ENCODE measurements at regions not wholly inside any gene's neighbourhood (a gene's known extent, or its start where the extent isn't known, plus 50 kb on each side); places are given as distances from the start of the nearest gene placed in this dataset.

GRCh38 chr11:10986006-10986405 is 128.2 kb upstream of the ZBED5 start:
- no peak overlapping the region for H3K27ac ChIP-seq
- TF ChIP-seq POLR2AphosphoS5 (IDR thresholded peaks at IDR 0.05): no peak
- TF ChIP-seq POLR2A (IDR thresholded peaks at IDR 0.05): no peak
- TF ChIP-seq, protein P1, sequence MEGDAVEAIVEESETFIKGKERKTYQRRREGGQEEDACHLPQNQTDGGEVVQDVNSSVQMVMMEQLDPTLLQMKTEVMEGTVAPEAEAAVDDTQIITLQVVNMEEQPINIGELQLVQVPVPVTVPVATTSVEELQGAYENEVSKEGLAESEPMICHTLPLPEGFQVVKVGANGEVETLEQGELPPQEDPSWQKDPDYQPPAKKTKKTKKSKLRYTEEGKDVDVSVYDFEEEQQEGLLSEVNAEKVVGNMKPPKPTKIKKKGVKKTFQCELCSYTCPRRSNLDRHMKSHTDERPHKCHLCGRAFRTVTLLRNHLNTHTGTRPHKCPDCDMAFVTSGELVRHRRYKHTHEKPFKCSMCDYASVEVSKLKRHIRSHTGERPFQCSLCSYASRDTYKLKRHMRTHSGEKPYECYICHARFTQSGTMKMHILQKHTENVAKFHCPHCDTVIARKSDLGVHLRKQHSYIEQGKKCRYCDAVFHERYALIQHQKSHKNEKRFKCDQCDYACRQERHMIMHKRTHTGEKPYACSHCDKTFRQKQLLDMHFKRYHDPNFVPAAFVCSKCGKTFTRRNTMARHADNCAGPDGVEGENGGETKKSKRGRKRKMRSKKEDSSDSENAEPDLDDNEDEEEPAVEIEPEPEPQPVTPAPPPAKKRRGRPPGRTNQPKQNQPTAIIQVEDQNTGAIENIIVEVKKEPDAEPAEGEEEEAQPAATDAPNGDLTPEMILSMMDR (IDR thresholded peaks at IDR 0.05): no peak
- no peaks in the 10 kb centered on the region for H3K9me3 ChIP-seq
- H3K4me3 ChIP-seq: no peak overlapping the region
- H3K27me3 ChIP-seq: no peaks in the 10 kb centered on the region
- DNase-seq (ENCODE audit: low spot score in 2 of 2): no peak
- intact Hi-C loops (cut with DNase I; ENCODE audit: low total_unique reads): no loop called here
- no peaks in the 10 kb centered on the region for H3K36me3 ChIP-seq
- H3K4me1 ChIP-seq: no peaks in the 10 kb centered on the region

- intact Hi-C loops (cut with DNase I; ENCODE audit: low total_unique reads): no loop called here
- Histone ChIP-seq H3K27ac (no peak overlapping the region), H3K27me3 (no peaks in the 10 kb centered on the region), H3K4me1 (no peaks in the 10 kb centered on the region), H3K36me3 (no peaks in the 10 kb centered on the region), H3K4me3 (no peak overlapping the region), H3K9me3 (peaks cover 0 to 7% of the 10 kb centered on the region in 2 donors)
- no peak for TF ChIP-seq POLR2A (IDR thresholded peaks at IDR 0.05)
- TF ChIP-seq, protein P1 (IDR thresholded peaks at IDR 0.05): no peak
- TF ChIP-seq POLR2AphosphoS5 (IDR thresholded peaks at IDR 0.05): no peak
- DNase-seq (ENCODE audit: low spot score in 2 of 2): no peak
Measured at GRCh38 chr11:10984742-10985141, 126.9 kb upstream of the ZBED5 start.

GRCh38 chr11:10984250-10984649 is 126.4 kb upstream of the ZBED5 start:
- no peak for DNase-seq (ENCODE audit: low spot score in 2 of 2)
- TF ChIP-seq POLR2AphosphoS5 (IDR thresholded peaks at IDR 0.05): no peak
- TF ChIP-seq POLR2A (IDR thresholded peaks at IDR 0.05): no peak
- TF ChIP-seq, protein P1 (IDR thresholded peaks at IDR 0.05): no peak

GRCh38 chr11:10982704-10983510 is 125.1 kb upstream of the ZBED5 start:
- no peak for DNase-seq (ENCODE audit: low spot score in 2 of 2)
- H3K4me1 ChIP-seq: no peaks in the 10 kb centered on the region
- H3K4me3 ChIP-seq: no peak overlapping the region
- H3K9me3 ChIP-seq: peaks cover 0 to 7% of the 10 kb centered on the region in 2 donors
- TF ChIP-seq POLR2AphosphoS5 (IDR thresholded peaks at IDR 0.05) (no peak), POLR2A (IDR thresholded peaks at IDR 0.05) (no peak)
- TF ChIP-seq, protein P1 (IDR thresholded peaks at IDR 0.05): no peak
- no peaks in the 10 kb centered on the region for H3K27me3 ChIP-seq
- no peak overlapping the region for H3K27ac ChIP-seq
- intact Hi-C loops (cut with DNase I; ENCODE audit: low total_unique reads): no loop called here
- H3K36me3 ChIP-seq: no peaks in the 10 kb centered on the region

More at GRCh38 chr11:10984250-10984649, 126.4 kb upstream of the ZBED5 start:
- Histone ChIP-seq H3K27me3 (no peaks in the 10 kb centered on the region), H3K36me3 (no peaks in the 10 kb centered on the region), H3K9me3 (peaks cover 0 to 7% of the 10 kb centered on the region in 2 donors), H3K27ac (no peak overlapping the region), H3K4me1 (no peaks in the 10 kb centered on the region), H3K4me3 (no peak overlapping the region)
- intact Hi-C loops (cut with DNase I; ENCODE audit: low total_unique reads): no loop called here

DNA sequence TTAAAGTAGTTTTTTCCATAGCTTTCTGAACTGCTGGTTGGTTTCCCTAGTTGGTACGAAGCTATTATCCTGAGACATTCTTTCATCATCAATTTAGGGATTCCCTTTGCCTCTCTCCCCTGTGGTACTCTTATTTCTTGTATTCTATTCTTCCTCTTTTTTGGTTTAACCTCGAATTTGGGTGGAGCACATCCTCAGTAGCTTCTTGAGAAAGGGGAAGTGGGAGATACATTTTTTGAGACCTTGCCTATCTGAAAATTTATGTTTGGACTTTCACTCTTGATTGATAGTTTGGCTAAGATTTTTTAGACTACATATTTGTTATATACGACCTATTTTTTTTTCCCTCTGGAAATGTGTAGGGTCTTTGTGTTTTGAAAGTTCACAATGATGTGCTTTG is 121.7 kb upstream of the ZBED5 start:
- intact Hi-C loops (cut with DNase I; ENCODE audit: low total_unique reads): no loop called here
- Histone ChIP-seq H3K9me3 (peaks cover 0 to 7% of the 10 kb centered on the region in 2 donors), H3K4me1 (no peaks in the 10 kb centered on the region), H3K27me3 (no peaks in the 10 kb centered on the region), H3K4me3 (no peak overlapping the region), H3K36me3 (no peaks in the 10 kb centered on the region), H3K27ac (no peak overlapping the region)
- DNase-seq (ENCODE audit: low spot score in 2 of 2): no peak
- TF ChIP-seq POLR2A (IDR thresholded peaks at IDR 0.05): no peak
- no peak for TF ChIP-seq POLR2AphosphoS5 (IDR thresholded peaks at IDR 0.05)
- TF ChIP-seq, protein P1 (IDR thresholded peaks at IDR 0.05): no peak
